Liver (tissue), 3 donors: ENCODE measurements at regions not wholly inside any gene's neighbourhood (a gene's known extent, or its start where the extent isn't known, plus 50 kb on each side); places are given as distances from the start of the nearest gene placed in this dataset.

Experiments
- JUND ChIP-seq, 2 donors: IDR thresholded peaks; 2 replicates each; pipeline ENCODE4 v1.6.1; 2016; ENCODE audit warnings: antibody characterized with exemption in 2 of 2
- YY1 ChIP-seq: IDR thresholded peaks from 2 replicates; pipeline ENCODE4 v1.6.1; 2016; ENCODE audit warnings: antibody characterized with exemption, mild to moderate bottlenecking
- TF ChIP-seq, protein P1 (sequence below): fragments of 150-350 bp; IDR thresholded peaks from 2 replicates; pipeline ENCODE4 v1.5.1; 2017; ENCODE audit warnings: improper control_type of control experiment, low read depth, low read length; ENCODE audit not compliant: missing input control
- TF ChIP-seq, protein P2 (sequence below): IDR thresholded peaks from 2 replicates; pipeline ENCODE4 v1.6.1; 2016; ENCODE audit warnings: antibody characterized with exemption, mild to moderate bottlenecking
- TF ChIP-seq, protein P3 (sequence below): IDR thresholded peaks from 2 replicates; pipeline ENCODE4 v1.6.1; 2016; ENCODE audit warnings: antibody characterized with exemption
- donor health status: healthy.
- donor health status: healthy.

DNA sequence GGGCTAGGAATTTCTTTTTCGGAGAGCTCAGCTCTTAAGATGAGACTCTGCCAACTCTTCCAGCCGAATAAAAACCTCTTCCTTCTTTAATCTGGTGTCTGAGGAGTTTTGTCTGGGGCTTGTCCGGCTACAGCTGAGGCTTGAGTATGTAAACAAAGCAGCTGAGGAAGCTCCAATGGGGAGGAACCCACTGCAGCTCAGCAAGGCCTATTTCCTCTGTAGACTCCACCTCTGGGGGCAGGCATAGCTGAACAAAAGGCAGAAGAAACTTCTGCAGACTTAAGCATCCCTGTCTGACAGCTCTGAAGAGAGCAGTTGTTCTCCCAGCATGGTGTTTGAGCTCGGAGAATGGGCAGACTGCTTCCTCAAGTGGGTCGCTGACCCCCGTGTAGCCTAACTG lies 838.7 kb downstream of the CCDC85A start:
- TF ChIP-seq JUND (IDR thresholded peaks at IDR 0.05) (no peak), YY1 (no peak)
- TF ChIP-seq, protein P1, sequence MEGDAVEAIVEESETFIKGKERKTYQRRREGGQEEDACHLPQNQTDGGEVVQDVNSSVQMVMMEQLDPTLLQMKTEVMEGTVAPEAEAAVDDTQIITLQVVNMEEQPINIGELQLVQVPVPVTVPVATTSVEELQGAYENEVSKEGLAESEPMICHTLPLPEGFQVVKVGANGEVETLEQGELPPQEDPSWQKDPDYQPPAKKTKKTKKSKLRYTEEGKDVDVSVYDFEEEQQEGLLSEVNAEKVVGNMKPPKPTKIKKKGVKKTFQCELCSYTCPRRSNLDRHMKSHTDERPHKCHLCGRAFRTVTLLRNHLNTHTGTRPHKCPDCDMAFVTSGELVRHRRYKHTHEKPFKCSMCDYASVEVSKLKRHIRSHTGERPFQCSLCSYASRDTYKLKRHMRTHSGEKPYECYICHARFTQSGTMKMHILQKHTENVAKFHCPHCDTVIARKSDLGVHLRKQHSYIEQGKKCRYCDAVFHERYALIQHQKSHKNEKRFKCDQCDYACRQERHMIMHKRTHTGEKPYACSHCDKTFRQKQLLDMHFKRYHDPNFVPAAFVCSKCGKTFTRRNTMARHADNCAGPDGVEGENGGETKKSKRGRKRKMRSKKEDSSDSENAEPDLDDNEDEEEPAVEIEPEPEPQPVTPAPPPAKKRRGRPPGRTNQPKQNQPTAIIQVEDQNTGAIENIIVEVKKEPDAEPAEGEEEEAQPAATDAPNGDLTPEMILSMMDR: no peak
- TF ChIP-seq, protein P2, sequence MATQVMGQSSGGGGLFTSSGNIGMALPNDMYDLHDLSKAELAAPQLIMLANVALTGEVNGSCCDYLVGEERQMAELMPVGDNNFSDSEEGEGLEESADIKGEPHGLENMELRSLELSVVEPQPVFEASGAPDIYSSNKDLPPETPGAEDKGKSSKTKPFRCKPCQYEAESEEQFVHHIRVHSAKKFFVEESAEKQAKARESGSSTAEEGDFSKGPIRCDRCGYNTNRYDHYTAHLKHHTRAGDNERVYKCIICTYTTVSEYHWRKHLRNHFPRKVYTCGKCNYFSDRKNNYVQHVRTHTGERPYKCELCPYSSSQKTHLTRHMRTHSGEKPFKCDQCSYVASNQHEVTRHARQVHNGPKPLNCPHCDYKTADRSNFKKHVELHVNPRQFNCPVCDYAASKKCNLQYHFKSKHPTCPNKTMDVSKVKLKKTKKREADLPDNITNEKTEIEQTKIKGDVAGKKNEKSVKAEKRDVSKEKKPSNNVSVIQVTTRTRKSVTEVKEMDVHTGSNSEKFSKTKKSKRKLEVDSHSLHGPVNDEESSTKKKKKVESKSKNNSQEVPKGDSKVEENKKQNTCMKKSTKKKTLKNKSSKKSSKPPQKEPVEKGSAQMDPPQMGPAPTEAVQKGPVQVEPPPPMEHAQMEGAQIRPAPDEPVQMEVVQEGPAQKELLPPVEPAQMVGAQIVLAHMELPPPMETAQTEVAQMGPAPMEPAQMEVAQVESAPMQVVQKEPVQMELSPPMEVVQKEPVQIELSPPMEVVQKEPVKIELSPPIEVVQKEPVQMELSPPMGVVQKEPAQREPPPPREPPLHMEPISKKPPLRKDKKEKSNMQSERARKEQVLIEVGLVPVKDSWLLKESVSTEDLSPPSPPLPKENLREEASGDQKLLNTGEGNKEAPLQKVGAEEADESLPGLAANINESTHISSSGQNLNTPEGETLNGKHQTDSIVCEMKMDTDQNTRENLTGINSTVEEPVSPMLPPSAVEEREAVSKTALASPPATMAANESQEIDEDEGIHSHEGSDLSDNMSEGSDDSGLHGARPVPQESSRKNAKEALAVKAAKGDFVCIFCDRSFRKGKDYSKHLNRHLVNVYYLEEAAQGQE: no peak
- TF ChIP-seq, protein P3, sequence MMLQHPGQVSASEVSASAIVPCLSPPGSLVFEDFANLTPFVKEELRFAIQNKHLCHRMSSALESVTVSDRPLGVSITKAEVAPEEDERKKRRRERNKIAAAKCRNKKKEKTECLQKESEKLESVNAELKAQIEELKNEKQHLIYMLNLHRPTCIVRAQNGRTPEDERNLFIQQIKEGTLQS: no peak
